Chondrocyte (in vitro differentiated cells): ENCODE measurements at regions not wholly inside any gene's neighbourhood (a gene's known extent, or its start where the extent isn't known, plus 50 kb on each side); places are given as distances from the start of the nearest gene placed in this dataset.

Experiments
- DNase-seq: peaks from one replicate; pipeline ENCODE4 v3.0.0; 2021; ENCODE audit warnings: mixed read lengths, low spot score
- H3K27ac Mint-ChIP-seq: one replicate; pipeline ENCODE4 v1.8.0; 2021; ENCODE audit warnings: mild to moderate bottlenecking, moderate library complexity, mixed read lengths; ENCODE audit not compliant: unreplicated experiment
- H3K27me3 Mint-ChIP-seq: 2 replicates; pipeline ENCODE4 v1.8.0; 2021; ENCODE audit warnings: low read depth, mixed read lengths
- H3K36me3 Mint-ChIP-seq: 2 replicates; pipeline ENCODE4 v1.8.0; 2021; ENCODE audit warnings: low read depth, mixed read lengths
- H3K4me1 Mint-ChIP-seq: 2 replicates; pipeline ENCODE4 v1.8.0; 2021; ENCODE audit warnings: low read depth, mild to moderate bottlenecking, mixed read lengths
- H3K4me3 Mint-ChIP-seq: one replicate; pipeline ENCODE4 v1.8.0; 2021; ENCODE audit warnings: mild to moderate bottlenecking, moderate library complexity, mixed read lengths; ENCODE audit not compliant: unreplicated experiment
- H3K9me3 Mint-ChIP-seq: 2 replicates; pipeline ENCODE4 v1.8.0; 2021; ENCODE audit warnings: low read depth, mixed read lengths
- CTCF ChIP-seq: fragments of 200-600 bp; sonication (generic); IDR thresholded peaks from 2 replicates; pipeline ENCODE4 v1.5.0; 2021; ENCODE audit warnings: antibody characterized with exemption, mild to moderate bottlenecking, moderate library complexity

DNA sequence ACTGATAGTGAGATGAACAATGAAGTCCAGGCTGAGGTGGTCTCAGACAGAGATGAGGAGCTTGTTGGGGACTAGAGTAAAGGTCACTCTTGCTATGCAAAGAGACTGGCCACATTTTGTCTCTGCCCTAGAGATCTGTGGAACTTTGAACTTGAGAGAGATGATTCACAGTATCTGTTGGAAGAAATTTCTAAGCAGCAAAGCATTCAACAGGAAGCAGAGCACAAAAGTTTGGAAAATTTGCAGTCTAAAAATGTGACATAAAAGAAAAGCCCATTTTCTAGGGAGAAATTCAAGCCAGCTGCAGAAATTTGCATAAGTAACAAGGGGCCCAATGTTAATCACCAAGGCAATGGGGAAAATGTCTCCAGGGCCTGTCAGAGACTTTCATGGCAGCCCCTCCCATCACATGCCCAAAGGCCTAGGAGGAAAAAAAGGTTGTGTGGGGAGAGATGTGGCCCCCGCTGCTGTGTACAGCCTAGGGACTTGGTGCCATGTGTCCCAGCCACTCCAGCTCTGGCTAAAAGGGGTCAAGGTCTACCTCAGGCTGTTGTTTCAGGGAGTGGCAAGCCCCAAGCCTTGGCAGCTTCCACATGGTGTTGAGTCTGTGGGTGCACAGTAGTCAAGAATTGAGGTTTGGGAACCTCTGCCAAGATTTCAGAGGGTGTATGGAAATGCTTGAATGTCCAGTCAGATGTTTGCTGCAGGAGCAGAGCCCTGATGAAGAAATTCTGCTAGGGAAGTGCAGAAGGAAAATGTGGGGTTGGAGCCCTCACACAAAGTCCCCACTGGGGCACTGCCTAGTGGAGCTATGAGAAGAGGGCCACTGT lies 262.8 kb downstream of the DKK2 start:
- H3K9me3 Mint-ChIP-seq: peaks cover 24% of the 10 kb centered on the region
- H3K27me3 Mint-ChIP-seq: peaks cover 12% of the 10 kb centered on the region
- no peak overlapping the region for H3K27ac Mint-ChIP-seq
- H3K36me3 Mint-ChIP-seq: peaks cover 13% of the 10 kb centered on the region
- peaks cover 5% of the 10 kb centered on the region for H3K4me1 Mint-ChIP-seq
- H3K4me3 Mint-ChIP-seq: no peak overlapping the region
- DNase-seq: no peak
- TF ChIP-seq CTCF: no peak

DNA sequence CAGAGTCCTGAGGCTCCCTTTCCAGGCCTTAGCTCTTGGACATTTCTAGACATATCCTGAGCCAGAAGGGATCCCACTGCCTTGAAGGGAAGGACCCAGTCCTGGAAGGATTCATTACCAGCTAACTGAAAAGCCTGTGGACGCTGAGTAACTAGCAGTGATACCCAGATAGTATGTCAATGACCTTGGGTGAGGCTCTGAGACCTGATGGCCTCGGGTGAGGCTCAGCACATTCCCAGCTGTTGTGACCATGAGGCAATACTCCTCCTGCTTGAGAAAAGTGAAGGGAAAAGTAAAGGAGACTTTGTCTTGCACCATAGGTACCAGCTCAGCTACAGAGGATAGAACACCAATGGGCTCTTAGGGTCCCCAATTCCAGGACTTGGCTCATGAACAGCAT lies 268.1 kb downstream of the DKK2 start:
- peaks cover 4% of the 10 kb centered on the region for H3K27me3 Mint-ChIP-seq
- no peak for DNase-seq
- H3K4me3 Mint-ChIP-seq: no peak overlapping the region
- no peak overlapping the region for H3K27ac Mint-ChIP-seq
- H3K4me1 Mint-ChIP-seq: peaks cover 16% of the 10 kb centered on the region
- H3K36me3 Mint-ChIP-seq: peaks cover 12% of the 10 kb centered on the region
- TF ChIP-seq CTCF: no peak
- H3K9me3 Mint-ChIP-seq: peaks cover 20% of the 10 kb centered on the region

DNA sequence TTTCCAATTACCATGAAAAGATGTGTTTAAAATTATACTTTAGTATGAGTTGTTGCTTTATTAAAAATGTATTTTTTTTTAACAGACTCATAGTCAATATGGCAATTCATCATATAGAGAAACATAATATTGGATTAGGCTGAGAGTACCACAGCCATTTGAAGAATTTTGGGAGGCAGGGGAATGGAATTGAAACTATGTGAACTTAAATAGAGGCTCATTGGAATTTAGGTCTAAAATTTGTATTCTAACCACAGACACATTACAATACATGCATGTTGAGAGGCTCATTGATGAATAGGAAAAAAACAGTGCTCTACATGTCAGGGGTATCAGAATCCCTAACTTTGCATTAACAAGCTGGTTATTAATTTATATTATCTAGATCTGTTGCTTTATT lies 269.6 kb downstream of the DKK2 start:
- Mint-ChIP-seq H3K27ac (no peak overlapping the region), H3K9me3 (peaks cover 20% of the 10 kb centered on the region), H3K27me3 (peaks cover 7% of the 10 kb centered on the region), H3K4me3 (no peak overlapping the region), H3K36me3 (peaks cover 13% of the 10 kb centered on the region), H3K4me1 (peaks cover 17% of the 10 kb centered on the region)
- no peak for TF ChIP-seq CTCF
- no peak for DNase-seq

DNA sequence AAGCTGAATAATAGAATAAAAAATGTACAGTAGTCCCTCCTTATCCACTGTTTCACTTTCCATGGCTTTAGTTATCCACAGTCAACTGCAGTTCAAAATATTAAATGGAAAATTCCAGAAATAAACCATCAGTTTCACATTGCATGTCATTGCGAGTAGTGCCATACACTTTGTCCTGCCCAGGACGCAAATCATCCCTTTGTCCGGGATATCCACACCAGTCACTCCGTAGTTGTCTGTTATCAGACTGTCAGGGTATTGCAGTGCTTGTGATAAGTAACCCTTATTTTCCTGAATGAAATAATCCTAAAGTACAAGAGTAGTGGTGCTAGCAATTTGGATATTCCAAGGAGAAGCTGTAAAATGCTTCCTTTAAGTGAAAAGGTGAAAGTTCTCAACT lies 271.3 kb downstream of the DKK2 start:
- peaks cover 17% of the 10 kb centered on the region for H3K4me1 Mint-ChIP-seq

More for the DNA sequence above, 271.3 kb downstream of the DKK2 start:
- H3K9me3 Mint-ChIP-seq: peaks cover 9% of the 10 kb centered on the region
- peaks cover 8% of the 10 kb centered on the region for H3K36me3 Mint-ChIP-seq
- H3K27me3 Mint-ChIP-seq: peaks cover 4% of the 10 kb centered on the region
- TF ChIP-seq CTCF: no peak
- no peak overlapping the region for H3K4me3 Mint-ChIP-seq
- no peak for DNase-seq
- no peak overlapping the region for H3K27ac Mint-ChIP-seq
